H1 (cell line): ENCODE measurements at regions not wholly inside any gene's neighbourhood (a gene's known extent, or its start where the extent isn't known, plus 50 kb on each side); places are given as distances from the start of the nearest gene placed in this dataset.

Experiments used
- CTCF ChIA-PET: fragments of 300-600 bp; sonication (Branson Sonifier 250); formaldehyde crosslinking; loops from one replicate; lab custom pipeline; 2021; ENCODE audit not compliant: partially characterized antibody; lab: Charles Lee
- POLR2A ChIA-PET: fragments of 300-600 bp; sonication (Branson Sonifier 250); formaldehyde crosslinking; loops from one replicate; lab custom pipeline; 2021; ENCODE audit warnings: inconsistent platforms; ENCODE audit not compliant: partially characterized antibody; lab: Charles Lee
- DNase-seq, 2 experiments: peaks; one replicate each; pipeline versions ENCODE4 v3.0.0 to v3.0.0-alpha.2; 2010 to 2022; ENCODE audit warnings: low spot score in 2 of 2, low read depth in 1 of 2, mixed read lengths in 1 of 2
- FAIRE-seq: peaks from 2 replicates; lab custom pipeline; 2011; peaks lifted over from hg19 to GRCh38; lab: Jason Lieb, UNC
- H2AFZ ChIP-seq: 2 replicates; pipeline ENCODE4 v1.8.1; 2012; ENCODE audit warnings: low read length, inconsistent platforms
- H2AK5ac ChIP-seq: 2 replicates; pipeline ENCODE4 v1.6.1; 2013; ENCODE audit warnings: low read depth, low read length
- H2BK120ac ChIP-seq: replicated peaks from 2 replicates; pipeline ENCODE3; 2013; ENCODE audit warnings: low read depth, low read length, inconsistent platforms
- H2BK12ac ChIP-seq: 2 replicates; pipeline ENCODE4 v1.6.1; 2013; ENCODE audit warnings: low read depth, low read length
- H2BK15ac ChIP-seq: 2 replicates; pipeline ENCODE4 v1.6.1; 2013; ENCODE audit warnings: low read length
- H2BK20ac ChIP-seq: 2 replicates; pipeline ENCODE4 v1.6.1; 2013; ENCODE audit warnings: low read length
- H2BK5ac ChIP-seq: 2 replicates; pipeline ENCODE4 v1.6.1; 2013; ENCODE audit warnings: low read depth, low read length
- H3K14ac ChIP-seq: 2 replicates; pipeline ENCODE4 v1.6.1; 2013; ENCODE audit warnings: inconsistent platforms; ENCODE audit not compliant: insufficient read length
- H3K18ac ChIP-seq: 2 replicates; pipeline ENCODE4 v1.6.1; 2013; ENCODE audit warnings: low read length; ENCODE audit errors: extremely low read depth
- H3K23ac ChIP-seq: 2 replicates; pipeline ENCODE4 v1.6.1; 2013; ENCODE audit warnings: inconsistent platforms; ENCODE audit not compliant: insufficient read length
- H3K23me2 ChIP-seq: 2 replicates; pipeline ENCODE4 v1.6.1; 2013; ENCODE audit warnings: low read depth, low read length
- H3K27ac ChIP-seq: 2 replicates; pipeline ENCODE4 v1.6.1; 2011; ENCODE audit warnings: low read depth, low read length, inconsistent platforms
- H3K27me3 ChIP-seq, 4 experiments: replicated peaks in 1 of 4; 1 replicate in 1 of 4; 2 replicates in 3 of 4; pipeline versions ENCODE4 v1.6.1 to v1.8.1; 2011 to 2013; ENCODE audit warnings: low read length in 3 of 4, mild to moderate bottlenecking in 3 of 4, inconsistent platforms in 2 of 4, mixed read lengths in 2 of 4, moderate library complexity in 1 of 4; ENCODE audit not compliant: control insufficient read depth in 3 of 4, insufficient read depth in 3 of 4; ENCODE audit errors: extremely low read depth in 1 of 4
- H3K36me3 ChIP-seq, 4 experiments: 2 replicates each; pipeline versions ENCODE4 v1.6.1 to v1.8.1; 2011 to 2013; ENCODE audit warnings: mild to moderate bottlenecking in 4 of 4, low read length in 3 of 4, moderate library complexity in 2 of 4, control low read depth in 1 of 4, inconsistent platforms in 1 of 4; ENCODE audit not compliant: insufficient read depth in 4 of 4, control insufficient read depth in 2 of 4
- H3K4ac ChIP-seq: replicated peaks from 2 replicates; pipeline ENCODE3; 2013; ENCODE audit warnings: low read length, low read depth, mixed read lengths, inconsistent platforms; ENCODE audit not compliant: insufficient read length
- H3K4me1 ChIP-seq, 4 experiments: replicated peaks in 1 of 4; 1 replicate in 1 of 4; 2 replicates in 3 of 4; pipeline versions ENCODE4 v1.6.1 to v1.8.1; 2011 to 2013; ENCODE audit warnings: low read length in 3 of 4, inconsistent platforms in 2 of 4, mixed read lengths in 1 of 4; ENCODE audit not compliant: insufficient read depth in 4 of 4, control insufficient read depth in 3 of 4
- H3K4me2 ChIP-seq, 2 experiments: 2 replicates each; pipeline versions ENCODE4 v1.6.1 to v1.8.1; 2011 to 2013; ENCODE audit warnings: low read depth in 2 of 2, low read length in 2 of 2, control low read depth in 1 of 2, inconsistent platforms in 1 of 2, mild to moderate bottlenecking in 1 of 2; ENCODE audit not compliant: insufficient read depth in 1 of 2
- H3K4me3 ChIP-seq, 4 experiments: fragments of 200-600, 300-600 bp in 1 of 4; sonication (generic), shearing (Covaris generic), sonication (Bioruptor Twin) in 1 of 4; 2 replicates each; pipeline versions ENCODE4 v1.5.1 to v1.8.1; 2011 to 2016; ENCODE audit warnings: low read length in 4 of 4, low read depth in 3 of 4, control low read depth in 2 of 4, inconsistent platforms in 2 of 4, mild to moderate bottlenecking in 2 of 4, mixed read lengths in 1 of 4, moderate library complexity in 1 of 4; ENCODE audit not compliant: insufficient read depth in 2 of 4; ENCODE audit errors: extremely low read depth in 1 of 4
- H3K56ac ChIP-seq: replicated peaks from 2 replicates; pipeline ENCODE3; 2013; ENCODE audit warnings: low read depth, mild to moderate bottlenecking, mixed read lengths, low read length, inconsistent platforms; ENCODE audit not compliant: insufficient read length
- H3K79me1 ChIP-seq: 2 replicates; pipeline ENCODE4 v1.6.1; 2013; ENCODE audit warnings: low read depth, low read length, control low read depth
- H3K79me2 ChIP-seq, 2 experiments: 2 replicates each; pipeline versions ENCODE4 v1.6.1 to v1.8.1; 2012 to 2013; ENCODE audit warnings: low read length in 2 of 2, mild to moderate bottlenecking in 2 of 2, inconsistent platforms in 1 of 2; ENCODE audit not compliant: insufficient read depth in 2 of 2, control insufficient read depth in 1 of 2
- H3K9ac ChIP-seq, 4 experiments: replicated peaks in 1 of 4; 1 replicate in 1 of 4; 2 replicates in 3 of 4; pipeline versions ENCODE4 v1.6.1 to v1.8.1; 2011 to 2013; ENCODE audit warnings: low read depth in 3 of 4, low read length in 3 of 4, control low read depth in 2 of 4, mild to moderate bottlenecking in 2 of 4, moderate library complexity in 2 of 4, inconsistent platforms in 1 of 4; ENCODE audit errors: extremely low read depth in 1 of 4
- H3K9me3 ChIP-seq, 2 experiments: 2 replicates each; pipeline versions ENCODE4 v1.6.1 to v1.8.1; 2012 to 2013; ENCODE audit warnings: mild to moderate bottlenecking in 2 of 2, moderate library complexity in 2 of 2, control low read depth in 1 of 2, inconsistent platforms in 1 of 2, low read depth in 1 of 2, low read length in 1 of 2, mixed read lengths in 1 of 2; ENCODE audit not compliant: insufficient read depth in 2 of 2
- H4K20me1 ChIP-seq, 2 experiments: replicated peaks in 1 of 2; 2 replicates each; pipeline versions ENCODE3 to v1.8.1; 2011 to 2013; ENCODE audit warnings: inconsistent platforms in 2 of 2, low read length in 2 of 2, mild to moderate bottlenecking in 1 of 2; ENCODE audit not compliant: insufficient read depth in 2 of 2, control insufficient read depth in 1 of 2
- H4K5ac ChIP-seq: 2 replicates; pipeline ENCODE4 v1.6.1; 2013; ENCODE audit warnings: low read length, low read depth, mixed read lengths, inconsistent platforms; ENCODE audit not compliant: insufficient read length
- H4K8ac ChIP-seq: 2 replicates; pipeline ENCODE4 v1.8.0; 2013; ENCODE audit warnings: mild to moderate bottlenecking, moderate library complexity, low read length, inconsistent platforms; ENCODE audit not compliant: insufficient read depth; ENCODE audit errors: extremely low read depth
- H4K91ac ChIP-seq: replicated peaks from 2 replicates; pipeline ENCODE3; 2013; ENCODE audit warnings: low read length, mixed read lengths, inconsistent platforms; ENCODE audit not compliant: insufficient read length
- BCL11A ChIP-seq, 2 experiments: IDR thresholded peaks; one replicate each; pipeline ENCODE4 v1.6.1; 2011; ENCODE audit warnings: low read depth in 2 of 2, low read length in 2 of 2, mild to moderate bottlenecking in 2 of 2
- CHD1 ChIP-seq: IDR thresholded peaks from 2 replicates; pipeline ENCODE4 v1.6.1; 2012; ENCODE audit warnings: low read depth, low read length, improper control_type of control experiment
- CTCF ChIP-seq, 3 experiments: IDR thresholded peaks; 1 replicate in 2 of 3; 2 replicates in 1 of 3; pipeline versions ENCODE4 v1.5.1 to v1.6.1; 2011; ENCODE audit warnings: low read length in 3 of 3, mild to moderate bottlenecking in 3 of 3, inconsistent platforms in 2 of 3, low read depth in 1 of 3, moderate library complexity in 1 of 3; ENCODE audit not compliant: insufficient read depth in 1 of 3; ENCODE audit errors: control extremely low read depth in 1 of 3
- EGR1 ChIP-seq: IDR thresholded peaks from 2 replicates; pipeline ENCODE4 v1.6.1; 2011; ENCODE audit warnings: low read depth, low read length, borderline replicate concordance
- EP300 ChIP-seq, 2 experiments: IDR thresholded peaks; 1 replicate in 1 of 2; 2 replicates in 1 of 2; pipeline ENCODE4 v1.6.1; 2011 to 2012; ENCODE audit warnings: low read depth in 2 of 2, low read length in 2 of 2, mild to moderate bottlenecking in 2 of 2, borderline replicate concordance in 1 of 2, inconsistent platforms in 1 of 2, moderate library complexity in 1 of 2
- EZH2 ChIP-seq: fragments of 200-600 bp; sonication (generic); IDR thresholded peaks from 2 replicates; pipeline ENCODE4 v1.7.1; 2012; ENCODE audit warnings: low read depth, mild to moderate bottlenecking, moderate library complexity, low read length, inconsistent platforms; ENCODE audit not compliant: severe bottlenecking
- JUN ChIP-seq: IDR thresholded peaks from 2 replicates; pipeline ENCODE4 v1.6.1; 2011; ENCODE audit warnings: low read depth, mild to moderate bottlenecking, improper control_type of control experiment, low read length
- MAFK ChIP-seq: IDR thresholded peaks from 2 replicates; pipeline ENCODE4 v1.6.1; 2012; ENCODE audit warnings: low read depth, mild to moderate bottlenecking, improper control_type of control experiment, low read length
- NANOG ChIP-seq: IDR thresholded peaks from 2 replicates; pipeline ENCODE4 v1.6.1; 2011; ENCODE audit warnings: low read length, low read depth, mild to moderate bottlenecking, inconsistent platforms; ENCODE audit not compliant: insufficient read depth, poor library complexity, severe bottlenecking
- SUZ12 ChIP-seq: fragments of 200-600 bp; sonication (generic); IDR thresholded peaks from 2 replicates; pipeline ENCODE4 v1.6.1; 2012; ENCODE audit warnings: mild to moderate bottlenecking, inconsistent platforms, low read length, moderate library complexity, mixed read lengths
- TAF1 ChIP-seq: IDR thresholded peaks from 2 replicates; pipeline ENCODE4 v1.6.1; 2011; ENCODE audit warnings: mild to moderate bottlenecking, low read depth, low read length
- ZNF274 ChIP-seq: IDR thresholded peaks from 2 replicates; pipeline ENCODE4 v1.7.0; 2012; ENCODE audit warnings: low read length, borderline replicate concordance; ENCODE audit errors: extremely low read depth
- WGBS, 2 experiments: shearing (Covaris generic) in 1 of 2; methylation state at CpG; one replicate each; pipeline versions ENCODE4 v1.1.6 to v1.1.7; 2013 to 2015; ENCODE audit warnings: low lambda C conversion rate in 2 of 2, mixed read lengths in 2 of 2, inconsistent platforms in 1 of 2, low coverage in 1 of 2, missing lambda C conversion rate in 1 of 2; ENCODE audit not compliant: insufficient replicate concordance in 2 of 2, insufficient coverage in 1 of 2, insufficient read length in 1 of 2; ENCODE audit errors: extremely low coverage in 1 of 2, missing lambda C conversion rate in 1 of 2; 5-methylcytosine and 5-hydroxymethylcytosine counted together

GRCh38 chr10:130888493-130888892, 423.0 kb downstream of the TCERG1L start:
- Histone ChIP-seq H3K36me3 (no peaks in the 10 kb centered on the region), H3K79me2 (no peaks in the 10 kb centered on the region), H3K23ac (no peak overlapping the region), H4K8ac (no peak overlapping the region), H3K27me3 (no peaks in the 10 kb centered on the region), H4K5ac (no peak overlapping the region), H3K4ac (no peak overlapping the region), H4K20me1 (no peaks in the 10 kb centered on the region), H3K23me2 (no peaks in the 10 kb centered on the region; the same call in 1 of the 2 replicates), H4K91ac (no peak overlapping the region), H2BK15ac (no peak overlapping the region), H3K4me2 (no peak overlapping the region), H3K27ac (no peak overlapping the region), H2AK5ac (no peak overlapping the region), H2BK20ac (no peak overlapping the region), H3K18ac (no peak overlapping the region), H3K79me1 (no peaks in the 10 kb centered on the region), H2BK120ac (no peak overlapping the region), H2BK5ac (no peak overlapping the region), H3K9me3 (no peaks in the 10 kb centered on the region), H3K14ac (no peak overlapping the region), H2BK12ac (no peak overlapping the region), H3K4me3 (no peak overlapping the region), H2AFZ (no peak overlapping the region), H3K4me1 (no peaks in the 10 kb centered on the region; a peak in 1 of 7 replicates), H3K56ac (no peak overlapping the region), H3K9ac (no peak overlapping the region)
- ChIA-PET POLR2A (no interaction called here), CTCF (no interaction called here)
- 100% methylated on average over 2 of the region's 2 CpGs; no CpG with 5 or more reads in 1 of the 2 experiments for WGBS, 2 experiments
- DNase-seq: no peak
- FAIRE-seq: no peak
- TF ChIP-seq CHD1: no peak
- TF ChIP-seq EZH2: no peak
- TF ChIP-seq NANOG: no peak
- no peak for TF ChIP-seq EGR1
- no peak for TF ChIP-seq SUZ12
- TF ChIP-seq JUN: no peak
- no peak for TF ChIP-seq CTCF (IDR thresholded peaks at IDR 0.05; ENCODE audit: control extremely low read depth in 1 of 3, insufficient read depth in 1 of 3, low read depth in 1 of 3, low read length in 3 of 3)
- no peak for TF ChIP-seq TAF1
- TF ChIP-seq EP300 (IDR thresholded peaks at IDR 0.05; ENCODE audit: borderline replicate concordance in 1 of 2, low read depth in 2 of 2, low read length in 2 of 2): no peak
- TF ChIP-seq BCL11A (IDR thresholded peaks at IDR 0.05; ENCODE audit: low read depth in 2 of 2, low read length in 2 of 2): no peak
- no peak for TF ChIP-seq MAFK
- TF ChIP-seq ZNF274: no peak
